ENCODE measurements at regions not wholly inside any gene's neighbourhood (a gene's known extent, or its start where the extent isn't known, plus 50 kb on each side); places are given as distances from the start of the nearest gene placed in this dataset.

DNA sequence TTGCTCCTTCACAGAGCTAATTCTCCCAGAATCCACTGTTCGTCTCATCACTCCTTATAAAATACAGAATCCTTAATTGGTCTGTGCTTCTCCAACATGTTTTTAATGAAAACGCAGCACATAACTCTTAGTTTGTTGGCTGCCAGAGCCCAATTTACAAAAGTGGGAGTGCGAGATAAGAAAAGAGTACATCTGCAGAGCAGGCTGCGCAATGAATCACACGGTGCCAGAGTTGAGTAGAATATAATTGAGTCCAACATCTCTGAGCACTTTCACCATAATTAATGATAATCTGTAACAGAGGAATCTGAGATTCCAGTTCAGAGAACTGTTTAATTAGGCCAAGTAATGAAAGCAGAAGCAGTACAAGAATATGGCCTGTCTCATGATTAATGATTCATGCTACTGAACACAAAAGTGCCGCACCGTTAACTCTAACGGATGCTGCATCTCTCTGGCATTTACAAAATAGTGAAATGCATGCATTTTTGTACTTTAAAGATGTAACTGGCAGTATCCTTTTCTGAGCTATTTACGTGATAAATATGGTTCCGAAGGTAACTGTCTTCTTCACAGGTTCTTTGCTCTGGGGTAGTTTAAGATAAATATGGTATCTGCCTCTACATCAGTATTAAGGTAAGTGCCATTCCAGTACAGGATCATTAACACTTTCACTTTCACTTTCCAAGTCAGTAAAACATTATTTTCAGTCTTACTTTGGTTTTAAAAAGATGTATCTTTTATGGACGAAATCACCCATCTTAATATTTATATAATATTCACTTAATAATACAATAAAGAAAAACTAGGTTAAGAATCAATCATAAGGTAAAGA is 785.6 kb downstream of the NR4A2 start:
- TF ChIP-seq JUND (IDR thresholded peaks at IDR 0.05), result no peak
- no peak; a peak in 1 of 4 replicates for TF ChIP-seq EP300 (IDR thresholded peaks at IDR 0.05; ENCODE audit: borderline replicate concordance in 1 of 2, low read depth in 1 of 2, low read length in 1 of 2)
- TF ChIP-seq, protein P1, sequence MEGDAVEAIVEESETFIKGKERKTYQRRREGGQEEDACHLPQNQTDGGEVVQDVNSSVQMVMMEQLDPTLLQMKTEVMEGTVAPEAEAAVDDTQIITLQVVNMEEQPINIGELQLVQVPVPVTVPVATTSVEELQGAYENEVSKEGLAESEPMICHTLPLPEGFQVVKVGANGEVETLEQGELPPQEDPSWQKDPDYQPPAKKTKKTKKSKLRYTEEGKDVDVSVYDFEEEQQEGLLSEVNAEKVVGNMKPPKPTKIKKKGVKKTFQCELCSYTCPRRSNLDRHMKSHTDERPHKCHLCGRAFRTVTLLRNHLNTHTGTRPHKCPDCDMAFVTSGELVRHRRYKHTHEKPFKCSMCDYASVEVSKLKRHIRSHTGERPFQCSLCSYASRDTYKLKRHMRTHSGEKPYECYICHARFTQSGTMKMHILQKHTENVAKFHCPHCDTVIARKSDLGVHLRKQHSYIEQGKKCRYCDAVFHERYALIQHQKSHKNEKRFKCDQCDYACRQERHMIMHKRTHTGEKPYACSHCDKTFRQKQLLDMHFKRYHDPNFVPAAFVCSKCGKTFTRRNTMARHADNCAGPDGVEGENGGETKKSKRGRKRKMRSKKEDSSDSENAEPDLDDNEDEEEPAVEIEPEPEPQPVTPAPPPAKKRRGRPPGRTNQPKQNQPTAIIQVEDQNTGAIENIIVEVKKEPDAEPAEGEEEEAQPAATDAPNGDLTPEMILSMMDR (IDR thresholded peaks at IDR 0.05), result no peak
- no peak for TF ChIP-seq SIN3A (IDR thresholded peaks at IDR 0.05; ENCODE audit: borderline replicate concordance, low read depth, low read length)
- TF ChIP-seq ELF1 (IDR thresholded peaks at IDR 0.05), result no peak
- TF ChIP-seq FOSL2 (IDR thresholded peaks at IDR 0.05; ENCODE audit: borderline replicate concordance, low read depth), result no peak
- TF ChIP-seq MXI1 (IDR thresholded peaks at IDR 0.05; ENCODE audit: low read depth, low read length), result no peak
- no peak for TF ChIP-seq CHD2 (IDR thresholded peaks at IDR 0.05; ENCODE audit: low read length, partially characterized antibody)
